ENCODE measurements at regions not wholly inside any gene's neighbourhood (a gene's known extent, or its start where the extent isn't known, plus 50 kb on each side); places are given as distances from the start of the nearest gene placed in this dataset.

DNA sequence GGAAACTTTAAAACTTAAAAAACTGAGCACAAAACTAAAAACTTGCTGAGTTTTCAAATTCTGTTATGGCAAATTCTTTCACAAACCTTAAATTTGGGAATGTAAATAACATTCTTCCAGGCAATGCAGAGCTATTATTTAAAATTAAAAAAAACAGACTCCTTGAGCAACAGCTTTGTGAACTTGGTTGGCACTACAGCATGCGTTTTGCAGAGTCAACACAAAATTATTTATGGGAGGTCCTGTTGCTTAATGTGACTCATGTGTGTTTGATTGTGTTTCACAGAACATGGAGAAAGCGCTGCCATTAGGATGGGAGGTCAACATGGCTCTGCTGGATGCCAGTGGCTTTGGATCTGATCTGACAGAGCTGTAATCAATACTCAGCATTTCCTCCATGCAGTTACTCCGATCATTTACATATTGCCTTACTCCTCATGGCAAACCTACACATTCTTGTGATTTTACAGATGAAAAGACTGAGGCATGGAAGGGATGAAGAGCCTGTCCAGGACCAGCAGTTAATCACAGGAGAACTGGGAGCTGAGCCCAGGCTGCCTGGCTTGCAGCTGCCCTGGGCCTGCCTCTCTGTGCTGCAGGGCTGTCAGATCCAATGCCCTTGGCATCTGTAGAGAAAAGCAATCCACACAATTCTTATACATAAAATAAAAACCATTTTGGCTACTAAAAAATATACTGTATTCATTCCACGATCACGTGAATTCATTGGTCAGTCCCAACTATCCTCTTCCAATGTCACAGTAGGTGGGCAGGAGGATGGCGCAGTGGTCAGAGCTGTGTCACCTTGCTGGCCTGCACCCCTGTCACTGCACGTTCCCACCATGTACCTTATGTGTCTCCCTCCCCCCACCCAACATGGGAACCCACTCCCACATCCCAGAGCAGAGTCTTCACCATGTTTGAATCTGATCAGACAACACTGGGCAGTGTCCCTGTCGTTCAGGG, 200.9 kb downstream of the CXCL12 start:
- intact Hi-C loops (cut with micrococcal nuclease; ENCODE audit: unreplicated experiment): no loop called here
- Mint-ChIP-seq H3K4me1 (ENCODE audit: low read depth, unreplicated experiment) (no peaks in the 10 kb centered on the region), H3K4me3 (ENCODE audit: low read depth, unreplicated experiment) (no peak overlapping the region), H3K27ac (ENCODE audit: unreplicated experiment) (no peak overlapping the region), H3K36me3 (ENCODE audit: insufficient read depth, unreplicated experiment) (no peaks in the 10 kb centered on the region), H3K27me3 (ENCODE audit: unreplicated experiment) (no peaks in the 10 kb centered on the region), H3K9me3 (ENCODE audit: low read depth, unreplicated experiment) (peaks cover 8% of the 10 kb centered on the region)
- BruUV-seq (replicated peaks): no TSS peak
- TF ChIP-seq, protein P1, sequence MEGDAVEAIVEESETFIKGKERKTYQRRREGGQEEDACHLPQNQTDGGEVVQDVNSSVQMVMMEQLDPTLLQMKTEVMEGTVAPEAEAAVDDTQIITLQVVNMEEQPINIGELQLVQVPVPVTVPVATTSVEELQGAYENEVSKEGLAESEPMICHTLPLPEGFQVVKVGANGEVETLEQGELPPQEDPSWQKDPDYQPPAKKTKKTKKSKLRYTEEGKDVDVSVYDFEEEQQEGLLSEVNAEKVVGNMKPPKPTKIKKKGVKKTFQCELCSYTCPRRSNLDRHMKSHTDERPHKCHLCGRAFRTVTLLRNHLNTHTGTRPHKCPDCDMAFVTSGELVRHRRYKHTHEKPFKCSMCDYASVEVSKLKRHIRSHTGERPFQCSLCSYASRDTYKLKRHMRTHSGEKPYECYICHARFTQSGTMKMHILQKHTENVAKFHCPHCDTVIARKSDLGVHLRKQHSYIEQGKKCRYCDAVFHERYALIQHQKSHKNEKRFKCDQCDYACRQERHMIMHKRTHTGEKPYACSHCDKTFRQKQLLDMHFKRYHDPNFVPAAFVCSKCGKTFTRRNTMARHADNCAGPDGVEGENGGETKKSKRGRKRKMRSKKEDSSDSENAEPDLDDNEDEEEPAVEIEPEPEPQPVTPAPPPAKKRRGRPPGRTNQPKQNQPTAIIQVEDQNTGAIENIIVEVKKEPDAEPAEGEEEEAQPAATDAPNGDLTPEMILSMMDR (IDR thresholded peaks at IDR 0.05; ENCODE audit: unreplicated experiment): no peak
- DNase-seq: no peak
- CTCF ChIA-PET: no interaction called here

DNA sequence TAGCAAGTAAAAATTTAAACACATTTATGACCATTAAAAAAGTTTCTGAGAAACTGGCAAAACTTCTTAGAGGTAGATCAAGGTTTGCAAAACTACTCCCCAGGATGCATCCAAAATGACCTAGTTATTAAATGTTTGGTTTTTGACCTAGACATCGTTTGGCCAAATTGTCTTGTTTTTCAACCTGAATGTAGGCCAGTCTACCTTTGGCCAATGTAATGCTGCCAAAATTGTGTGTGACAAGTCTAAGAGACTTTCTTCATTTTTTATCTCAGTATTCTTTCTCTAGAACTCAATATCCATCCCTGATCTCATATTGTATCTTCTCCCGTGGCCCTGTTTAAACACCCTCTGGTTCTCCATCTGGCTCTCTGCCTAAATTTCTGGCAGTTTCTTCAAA, 202.0 kb downstream of the CXCL12 start:
- no peak overlapping the region for H3K4me3 Mint-ChIP-seq (ENCODE audit: low read depth, unreplicated experiment)
- no peaks in the 10 kb centered on the region for H3K36me3 Mint-ChIP-seq (ENCODE audit: insufficient read depth, unreplicated experiment)
- CTCF ChIA-PET: no interaction called here
- BruUV-seq (replicated peaks): no TSS peak
- intact Hi-C loops (cut with micrococcal nuclease; ENCODE audit: unreplicated experiment): no loop called here
- H3K27me3 Mint-ChIP-seq (ENCODE audit: unreplicated experiment): no peaks in the 10 kb centered on the region
- H3K9me3 Mint-ChIP-seq (ENCODE audit: low read depth, unreplicated experiment): peaks cover 8% of the 10 kb centered on the region
- no peaks in the 10 kb centered on the region for H3K4me1 Mint-ChIP-seq (ENCODE audit: low read depth, unreplicated experiment)
- DNase-seq: no peak
- no peak overlapping the region for H3K27ac Mint-ChIP-seq (ENCODE audit: unreplicated experiment)
- TF ChIP-seq, protein P1 (IDR thresholded peaks at IDR 0.05; ENCODE audit: unreplicated experiment): no peak

DNA sequence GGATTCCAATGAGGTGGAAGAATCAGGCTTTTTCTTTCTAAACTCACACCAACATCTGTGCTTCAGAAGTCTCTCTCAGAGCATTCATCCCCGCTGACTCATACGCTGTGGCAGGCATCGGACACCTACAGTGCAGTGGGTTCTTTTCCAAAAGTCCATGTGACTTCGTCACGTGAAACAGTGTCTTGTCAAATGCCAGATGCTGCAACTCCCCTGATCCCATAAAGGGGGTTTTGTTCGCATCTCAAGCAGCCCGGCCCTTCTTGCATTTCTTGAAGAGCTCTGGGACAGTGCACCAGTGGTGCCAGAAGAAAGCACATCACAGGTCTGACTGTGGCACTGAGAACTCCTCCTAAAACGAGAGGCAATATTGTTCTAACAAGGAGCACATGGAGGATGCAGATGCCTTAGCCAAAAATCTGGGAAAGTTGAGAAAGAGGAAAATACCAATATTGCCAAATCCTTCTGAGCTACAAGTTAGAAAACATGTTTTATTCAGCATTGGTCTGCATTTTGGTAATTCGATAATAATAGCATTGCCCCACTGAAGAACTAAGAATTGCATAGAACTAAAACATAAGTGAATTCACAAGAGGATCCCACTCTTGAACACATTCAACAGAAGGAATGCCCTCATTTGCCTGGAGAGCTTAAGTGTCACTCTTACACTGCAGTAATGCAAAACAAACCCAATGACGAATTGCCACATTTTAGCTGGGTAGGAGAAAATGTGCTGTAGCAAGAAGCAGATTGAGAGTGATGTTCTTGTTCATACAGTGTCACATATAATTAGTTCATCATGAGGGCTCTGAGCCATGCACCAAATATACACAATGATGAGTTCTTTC, 204.4 kb downstream of the CXCL12 start:
- Mint-ChIP-seq H3K9me3 (ENCODE audit: low read depth, unreplicated experiment) (peaks cover 11% of the 10 kb centered on the region), H3K27ac (ENCODE audit: unreplicated experiment) (no peak overlapping the region), H3K27me3 (ENCODE audit: unreplicated experiment) (no peaks in the 10 kb centered on the region), H3K4me1 (ENCODE audit: low read depth, unreplicated experiment) (no peaks in the 10 kb centered on the region), H3K36me3 (ENCODE audit: insufficient read depth, unreplicated experiment) (no peaks in the 10 kb centered on the region), H3K4me3 (ENCODE audit: low read depth, unreplicated experiment) (no peak overlapping the region)
- TF ChIP-seq, protein P1 (IDR thresholded peaks at IDR 0.05; ENCODE audit: unreplicated experiment): no peak
- CTCF ChIA-PET: no interaction called here
- no TSS peak for BruUV-seq (replicated peaks)
- intact Hi-C loops (cut with micrococcal nuclease; ENCODE audit: unreplicated experiment): no loop called here
- DNase-seq: no peak

DNA sequence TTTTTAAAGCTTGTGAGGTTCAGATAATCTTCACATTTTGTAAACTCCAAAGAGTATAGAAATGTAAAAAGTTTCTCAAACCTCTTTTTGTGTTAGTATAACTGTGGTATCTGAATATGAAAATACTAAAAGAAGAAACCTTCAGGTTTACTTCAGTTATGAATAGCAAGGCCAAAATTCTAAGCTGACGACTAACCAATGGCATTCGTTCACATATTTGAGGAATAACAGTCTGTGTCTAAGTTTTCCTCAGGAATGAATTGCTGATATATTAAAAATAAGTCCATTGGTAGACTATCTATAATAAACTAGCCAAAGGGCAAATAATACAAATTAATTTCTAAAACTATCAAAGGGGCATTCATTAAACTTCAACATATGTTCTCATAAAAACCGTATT, 206.0 kb downstream of the CXCL12 start:
- CTCF ChIA-PET: no interaction called here
- BruUV-seq (replicated peaks): no TSS peak
- intact Hi-C loops (cut with micrococcal nuclease; ENCODE audit: unreplicated experiment): no loop called here
- DNase-seq: no peak
- Mint-ChIP-seq H3K36me3 (ENCODE audit: insufficient read depth, unreplicated experiment) (no peaks in the 10 kb centered on the region), H3K27ac (ENCODE audit: unreplicated experiment) (no peak overlapping the region), H3K4me3 (ENCODE audit: low read depth, unreplicated experiment) (no peak overlapping the region), H3K4me1 (ENCODE audit: low read depth, unreplicated experiment) (no peaks in the 10 kb centered on the region), H3K9me3 (ENCODE audit: low read depth, unreplicated experiment) (peaks cover 5% of the 10 kb centered on the region), H3K27me3 (ENCODE audit: unreplicated experiment) (no peaks in the 10 kb centered on the region)
- TF ChIP-seq, protein P1 (IDR thresholded peaks at IDR 0.05; ENCODE audit: unreplicated experiment): no peak

Data from Calu3 (cell line).